ENCODE measurements at regions not wholly inside any gene's neighbourhood (a gene's known extent, or its start where the extent isn't known, plus 50 kb on each side); places are given as distances from the start of the nearest gene placed in this dataset.

GRCh38 chr1:70888722-70889121 is 158.9 kb downstream of the PTGER3 start:
- no peak for TF ChIP-seq CTCF (IDR thresholded peaks at IDR 0.05)

GRCh38 chr1:70890408-70890807 is 157.2 kb downstream of the PTGER3 start:
- no peak for TF ChIP-seq CTCF (IDR thresholded peaks at IDR 0.05)

GRCh38 chr1:70891051-70891843 is 156.4 kb downstream of the PTGER3 start:
- TF ChIP-seq CTCF (IDR thresholded peaks at IDR 0.05) = no peak

GRCh38 chr1:70892140-70892539 is 155.5 kb downstream of the PTGER3 start:
- TF ChIP-seq CTCF (IDR thresholded peaks at IDR 0.05) = no peak

- TF ChIP-seq CTCF (IDR thresholded peaks at IDR 0.05) = no peak
Observed at GRCh38 chr1:70892930-70893329, 154.7 kb downstream of the PTGER3 start.

- no peak for TF ChIP-seq CTCF (IDR thresholded peaks at IDR 0.05)
Observed at GRCh38 chr1:70893381-70893780, 154.2 kb downstream of the PTGER3 start.

GRCh38 chr1:70895531-70895930 is 152.1 kb downstream of the PTGER3 start:
- TF ChIP-seq CTCF (IDR thresholded peaks at IDR 0.05) = no peak

GRCh38 chr1:70896224-70896623 is 151.4 kb downstream of the PTGER3 start:
- TF ChIP-seq CTCF (IDR thresholded peaks at IDR 0.05) = peak; percentile 38

Measured in LNCAP (cell line).